Bronchial epithelial cell (primary cell): ENCODE measurements at regions not wholly inside any gene's neighbourhood (a gene's known extent, or its start where the extent isn't known, plus 50 kb on each side); places are given as distances from the start of the nearest gene placed in this dataset.

Experiments
- DNase-seq: peaks from one replicate; pipeline ENCODE4 v3.0.0-alpha.2; 2010; ENCODE audit warnings: low read depth
- FAIRE-seq: peaks from 2 replicates; lab custom pipeline; 2011; peaks lifted over from hg19 to GRCh38; lab: Jason Lieb, UNC
- H3K27me3 ChIP-seq: 2 replicates; pipeline ENCODE4 v1.5.1; 2011; ENCODE audit warnings: low read length; ENCODE audit not compliant: control insufficient read depth, insufficient read depth
- H3K36me3 ChIP-seq: 2 replicates; pipeline ENCODE4 v1.5.1; 2011; ENCODE audit warnings: low read length; ENCODE audit not compliant: control insufficient read depth, insufficient read depth
- H3K4me3 ChIP-seq: 2 replicates; pipeline ENCODE4 v1.5.1; 2011; ENCODE audit warnings: mild to moderate bottlenecking, low read depth, low read length, control low read depth
- TF ChIP-seq, protein P1 (sequence below): IDR thresholded peaks from 2 replicates; pipeline ENCODE4 v1.5.1; 2011; ENCODE audit warnings: mild to moderate bottlenecking, moderate library complexity, low read length, control low read depth, inconsistent platforms; ENCODE audit not compliant: insufficient read depth, severe bottlenecking

- DNase-seq (no peak), FAIRE-seq (no peak)
- H3K27me3 ChIP-seq: no peaks in the 10 kb centered on the region
- H3K36me3 ChIP-seq: no peaks in the 10 kb centered on the region
- H3K4me3 ChIP-seq: no peak overlapping the region
- TF ChIP-seq, protein P1, sequence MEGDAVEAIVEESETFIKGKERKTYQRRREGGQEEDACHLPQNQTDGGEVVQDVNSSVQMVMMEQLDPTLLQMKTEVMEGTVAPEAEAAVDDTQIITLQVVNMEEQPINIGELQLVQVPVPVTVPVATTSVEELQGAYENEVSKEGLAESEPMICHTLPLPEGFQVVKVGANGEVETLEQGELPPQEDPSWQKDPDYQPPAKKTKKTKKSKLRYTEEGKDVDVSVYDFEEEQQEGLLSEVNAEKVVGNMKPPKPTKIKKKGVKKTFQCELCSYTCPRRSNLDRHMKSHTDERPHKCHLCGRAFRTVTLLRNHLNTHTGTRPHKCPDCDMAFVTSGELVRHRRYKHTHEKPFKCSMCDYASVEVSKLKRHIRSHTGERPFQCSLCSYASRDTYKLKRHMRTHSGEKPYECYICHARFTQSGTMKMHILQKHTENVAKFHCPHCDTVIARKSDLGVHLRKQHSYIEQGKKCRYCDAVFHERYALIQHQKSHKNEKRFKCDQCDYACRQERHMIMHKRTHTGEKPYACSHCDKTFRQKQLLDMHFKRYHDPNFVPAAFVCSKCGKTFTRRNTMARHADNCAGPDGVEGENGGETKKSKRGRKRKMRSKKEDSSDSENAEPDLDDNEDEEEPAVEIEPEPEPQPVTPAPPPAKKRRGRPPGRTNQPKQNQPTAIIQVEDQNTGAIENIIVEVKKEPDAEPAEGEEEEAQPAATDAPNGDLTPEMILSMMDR: no peak
Measured at GRCh38 chr5:124394700-124395245, 351.7 kb downstream of the ZNF608 start.

GRCh38 chr5:124393584-124394379 is 352.7 kb downstream of the ZNF608 start:
- TF ChIP-seq, protein P1: no peak
- no peak for DNase-seq
- FAIRE-seq: no peak
- no peaks in the 10 kb centered on the region for H3K36me3 ChIP-seq
- no peaks in the 10 kb centered on the region for H3K27me3 ChIP-seq
- H3K4me3 ChIP-seq: no peak overlapping the region

DNA sequence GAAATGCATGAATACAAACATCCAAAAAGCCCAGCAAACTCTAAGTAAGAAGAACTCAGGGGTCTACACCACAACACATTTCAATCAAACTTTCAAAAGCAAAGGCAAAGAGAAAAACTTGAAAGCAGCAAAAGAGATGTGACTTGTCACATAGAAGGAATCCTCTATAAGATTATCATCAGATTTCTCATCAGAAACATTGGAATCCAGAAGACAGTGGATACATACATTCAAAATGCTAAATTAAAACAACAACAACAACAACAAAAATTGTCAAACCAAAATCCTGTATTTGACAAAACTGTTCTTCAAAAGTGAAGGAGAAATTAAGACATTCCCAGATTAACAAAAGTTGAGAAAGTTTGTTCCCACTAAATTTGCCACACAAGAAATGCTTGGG is 362.7 kb downstream of the ZNF608 start:
- no peak for FAIRE-seq
- TF ChIP-seq, protein P1: no peak
- Histone ChIP-seq H3K36me3 (no peaks in the 10 kb centered on the region), H3K27me3 (no peaks in the 10 kb centered on the region), H3K4me3 (no peak overlapping the region)
- DNase-seq: no peak

GRCh38 chr5:124377386-124377785 is 369.1 kb downstream of the ZNF608 start:
- H3K36me3 ChIP-seq: no peaks in the 10 kb centered on the region
- TF ChIP-seq, protein P1: no peak
- no peak overlapping the region for H3K4me3 ChIP-seq
- FAIRE-seq (no peak), DNase-seq (no peak)
- H3K27me3 ChIP-seq: no peaks in the 10 kb centered on the region

DNA sequence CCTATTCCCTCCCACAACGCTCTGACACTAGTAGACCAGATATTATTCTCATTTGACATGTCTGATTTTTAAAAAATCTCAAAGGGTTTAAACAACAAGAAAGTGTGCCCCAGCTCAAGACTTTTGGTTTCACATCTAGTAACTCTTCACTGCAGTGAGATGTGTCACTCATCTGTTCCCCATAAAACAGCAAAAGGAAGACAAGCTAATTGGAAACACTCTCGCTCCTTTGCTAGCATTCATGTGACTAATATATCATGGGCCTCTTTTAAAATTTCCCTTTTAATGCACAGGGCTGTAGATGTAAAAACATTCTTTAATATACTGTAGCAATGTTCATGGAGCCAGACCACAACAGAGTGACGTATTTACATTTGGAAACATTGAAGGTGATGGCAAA is 372.6 kb downstream of the ZNF608 start:
- Histone ChIP-seq H3K27me3 (no peaks in the 10 kb centered on the region), H3K4me3 (no peak overlapping the region), H3K36me3 (no peaks in the 10 kb centered on the region)
- DNase-seq: no peak
- FAIRE-seq: no peak
- TF ChIP-seq, protein P1: no peak
